GM18867 (cell line): ENCODE measurements at regions not wholly inside any gene's neighbourhood (a gene's known extent, or its start where the extent isn't known, plus 50 kb on each side); places are given as distances from the start of the nearest gene placed in this dataset.

ENCODE experiments used
- ATAC-seq: cut with Tn5 transposase; IDR thresholded peaks from one replicate; pipeline ENCODE4 v1.9.1; 2021; ENCODE audit warnings: mild to moderate bottlenecking, moderate library complexity; ENCODE audit not compliant: unreplicated experiment

GRCh38 chr12:18966954-18967353, 162.6 kb upstream of the PLEKHA5 start:
- no peak for ATAC-seq

DNA sequence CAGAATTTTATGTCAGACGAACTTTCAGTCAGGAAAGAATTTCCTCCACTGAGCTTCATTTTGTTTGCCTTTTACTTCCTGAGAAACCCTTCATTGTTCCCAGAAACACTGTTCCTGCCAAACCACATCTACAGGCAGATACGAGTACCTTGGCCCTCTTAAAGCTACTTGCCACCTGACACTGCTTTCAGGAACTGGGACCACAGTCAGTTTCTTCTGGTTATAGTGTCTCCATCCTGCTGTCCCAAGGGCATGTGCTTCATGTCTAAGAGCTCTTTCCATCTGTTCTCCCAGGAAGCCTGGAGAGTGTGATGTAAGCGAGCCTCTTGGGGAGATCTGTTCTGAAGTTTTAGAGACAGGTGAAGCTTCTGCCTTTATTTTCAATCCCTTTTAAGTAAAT, 161.7 kb upstream of the PLEKHA5 start:
- no peak for ATAC-seq

DNA sequence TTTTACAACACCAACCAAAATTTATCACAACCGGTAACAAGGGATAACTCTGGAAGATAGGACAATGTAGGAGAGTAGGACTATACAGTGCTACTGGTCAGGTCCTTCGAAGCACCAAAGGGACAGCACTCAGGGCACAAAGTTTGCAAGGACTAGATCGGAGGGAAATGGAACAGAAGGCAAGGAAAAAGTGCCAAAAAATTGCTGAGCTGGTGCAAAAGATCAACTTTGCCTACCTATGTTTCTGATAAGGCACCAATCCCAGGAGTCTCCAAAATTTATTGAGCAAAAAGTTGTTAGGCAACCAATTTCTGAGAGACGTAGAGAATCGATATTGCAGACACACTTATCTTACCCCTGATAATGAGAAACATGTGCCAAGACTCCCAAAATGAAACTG, 160.0 kb upstream of the PLEKHA5 start:
- ATAC-seq = no peak

- ATAC-seq = no peak
Observed at GRCh38 chr12:18970603-18971002, 158.9 kb upstream of the PLEKHA5 start.

DNA sequence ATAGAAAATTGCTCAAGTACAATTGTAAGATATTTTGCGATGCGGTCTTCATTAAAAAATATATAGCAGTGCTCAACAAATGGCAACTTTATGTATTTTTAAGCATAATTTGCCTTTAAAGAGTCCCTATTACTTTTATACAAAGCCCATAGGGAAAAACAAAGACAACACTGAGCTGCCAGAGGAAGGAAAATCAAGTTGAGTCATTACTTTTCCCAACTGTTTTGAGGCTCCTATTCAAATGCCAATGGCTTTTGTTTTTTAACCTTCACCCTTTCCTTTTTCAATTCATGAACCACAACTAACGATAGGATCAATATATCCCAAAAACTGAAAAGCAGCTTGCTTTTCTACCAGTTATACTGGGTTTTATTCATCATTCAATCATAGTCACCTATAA, 157.6 kb upstream of the PLEKHA5 start:
- ATAC-seq = no peak

DNA sequence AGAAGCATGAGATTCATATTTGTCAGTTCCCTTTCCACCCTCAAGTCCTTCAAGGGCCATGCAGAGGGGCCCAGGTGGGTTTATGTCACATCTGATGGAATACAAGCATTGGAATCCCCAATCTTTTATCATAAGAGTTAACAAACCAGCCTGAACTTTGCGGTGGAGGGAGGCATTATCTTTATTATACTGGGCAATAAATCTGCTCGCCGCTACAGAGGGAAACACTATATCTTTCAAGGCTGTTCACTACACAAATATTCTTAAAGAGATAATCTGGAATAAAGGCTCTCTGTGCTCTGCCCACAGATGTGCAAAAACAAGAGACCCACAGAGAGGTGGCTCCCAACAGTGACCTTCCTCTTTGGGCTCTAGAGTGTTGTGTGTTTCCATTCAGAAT, 153.6 kb upstream of the PLEKHA5 start:
- no peak for ATAC-seq

DNA sequence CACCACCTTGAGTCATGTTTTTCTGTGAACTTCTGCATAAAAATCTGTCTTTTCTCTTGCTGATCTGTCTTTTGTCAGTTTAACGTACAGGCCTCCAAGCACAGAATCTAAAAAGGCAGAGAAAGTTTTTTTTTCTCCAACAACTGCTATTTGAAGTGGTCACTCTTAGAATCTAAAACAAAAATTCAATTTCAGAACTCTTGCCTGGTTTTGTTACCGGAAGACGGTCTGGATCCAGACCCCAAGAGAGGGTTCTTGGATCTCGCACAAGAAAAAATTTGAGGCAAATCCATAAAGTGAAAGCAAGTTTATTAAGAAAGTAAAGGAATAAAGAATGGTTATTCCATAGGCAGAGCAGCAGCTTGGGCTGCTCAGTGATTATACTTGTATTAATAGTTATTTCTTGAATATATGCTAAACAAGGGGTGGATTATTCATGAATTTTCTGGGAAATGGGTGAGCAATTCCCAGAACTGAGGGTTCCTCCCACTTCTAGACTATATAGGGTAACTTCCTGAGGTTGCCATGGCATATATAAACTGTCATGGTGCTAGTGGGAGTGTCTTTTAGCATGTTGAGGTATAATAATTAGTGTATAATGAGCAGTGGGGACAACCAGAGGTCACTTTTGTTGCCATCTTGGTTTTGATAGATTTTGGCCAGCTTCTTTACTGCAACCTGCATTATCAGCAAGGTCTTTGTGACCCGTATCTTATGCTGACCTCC, 150.0 kb upstream of the PLEKHA5 start:
- ATAC-seq = no peak

DNA sequence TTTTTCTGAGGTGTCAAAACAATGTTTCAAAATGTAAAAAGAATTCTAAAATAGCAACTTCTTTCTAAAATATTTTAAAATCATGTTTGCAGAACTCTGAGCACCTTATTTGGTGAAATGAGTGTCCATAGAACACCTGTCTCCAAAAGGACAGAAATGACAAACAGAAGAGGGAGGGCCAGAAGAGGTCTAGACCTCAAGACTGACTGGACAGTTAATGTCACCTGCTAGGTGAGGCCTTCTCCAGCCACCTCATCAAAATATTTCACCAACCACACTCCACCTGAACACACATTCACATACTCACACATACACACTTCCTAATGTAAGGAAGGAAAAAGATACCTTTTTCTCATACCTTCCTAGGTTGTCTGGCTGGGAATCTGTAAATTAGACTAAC, 147.8 kb upstream of the PLEKHA5 start:
- peak; percentile 40 for ATAC-seq

DNA sequence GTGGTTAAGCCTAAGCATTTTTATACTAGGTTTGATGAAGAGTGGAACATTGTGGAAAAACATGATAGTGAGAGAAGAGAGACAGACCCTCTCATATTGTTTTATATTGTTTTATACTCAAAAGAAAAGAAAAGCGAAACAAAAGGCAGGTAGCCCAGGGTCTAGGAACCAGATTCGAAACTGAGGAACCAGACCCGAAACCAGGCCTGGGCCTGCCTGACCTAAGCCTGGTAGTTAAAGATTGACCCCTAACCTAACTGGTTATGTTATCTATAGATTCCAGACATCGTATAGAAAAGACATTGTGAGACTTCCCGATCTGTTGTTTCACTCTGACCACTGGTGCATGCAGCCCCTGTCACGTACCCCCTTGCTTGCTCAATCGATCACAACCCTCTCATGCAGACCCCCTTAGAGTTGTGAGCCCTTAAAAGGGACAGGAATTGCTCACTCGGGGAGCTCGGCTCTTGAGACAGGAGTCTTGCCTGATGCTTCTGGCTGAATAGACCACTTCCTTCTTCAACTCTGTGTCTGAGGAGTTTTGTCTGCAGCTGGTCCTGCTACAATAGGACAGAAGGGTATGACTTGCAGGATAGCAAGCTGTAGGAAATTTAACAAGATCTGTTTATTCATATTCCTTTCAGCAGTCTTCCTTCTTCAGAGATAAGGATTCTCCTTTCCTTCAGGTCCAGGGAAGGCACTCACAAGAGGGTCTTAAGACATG, 147.1 kb upstream of the PLEKHA5 start:
- ATAC-seq = peak; percentile 64

GRCh38 chr12:18983854-18984253, 145.7 kb upstream of the PLEKHA5 start:
- ATAC-seq = no peak

GRCh38 chr12:18990856-18991255, 138.7 kb upstream of the PLEKHA5 start:
- ATAC-seq = no peak

GRCh38 chr12:18992336-18992735, 137.2 kb upstream of the PLEKHA5 start:
- no peak for ATAC-seq

DNA sequence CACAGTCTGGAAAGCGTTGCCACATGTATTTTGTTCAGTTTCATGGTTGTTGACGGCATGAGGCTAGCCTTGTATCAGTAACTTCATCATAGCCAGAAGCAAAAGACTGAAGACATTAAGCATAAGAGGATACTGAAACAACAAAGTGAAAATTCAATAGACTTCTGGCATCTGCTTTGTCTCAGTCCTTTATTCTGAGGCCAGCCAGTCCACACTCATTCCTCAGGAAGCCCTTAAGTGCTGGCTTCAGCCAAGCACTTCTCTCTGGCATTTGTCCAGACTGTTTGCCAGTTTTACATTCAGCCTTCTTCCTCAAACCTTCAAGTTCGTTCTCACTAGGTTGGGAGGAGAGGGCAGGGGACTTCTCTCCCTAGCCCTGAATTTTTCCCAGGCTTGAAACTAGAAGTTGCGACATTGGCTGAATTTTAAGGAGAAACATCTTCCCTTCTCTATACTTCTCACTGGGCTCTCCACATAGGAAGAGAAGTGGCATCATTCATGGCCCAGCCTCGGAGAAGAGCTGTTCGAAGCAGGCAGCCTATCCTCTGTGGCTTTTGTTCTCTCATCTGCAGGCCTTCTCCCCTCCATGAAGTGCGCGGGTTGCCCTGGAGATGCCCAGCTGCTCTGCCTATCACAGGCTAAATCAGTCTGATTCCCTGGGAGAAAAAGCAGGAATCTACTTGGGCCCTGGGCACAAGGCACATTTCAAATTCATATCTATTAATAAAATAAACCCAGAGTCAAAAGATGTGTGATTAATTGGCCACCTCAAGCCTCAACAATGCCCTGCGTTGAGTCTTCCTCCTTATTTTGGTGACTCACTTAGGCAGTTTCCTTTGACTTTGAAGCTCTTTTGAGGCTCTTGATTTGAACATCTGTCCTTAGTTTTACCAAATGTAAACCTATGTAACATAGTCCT, 130.9 kb upstream of the PLEKHA5 start:
- ATAC-seq = no peak

- no peak for ATAC-seq
Observed at GRCh38 chr12:19000836-19001235, 128.7 kb upstream of the PLEKHA5 start.

DNA sequence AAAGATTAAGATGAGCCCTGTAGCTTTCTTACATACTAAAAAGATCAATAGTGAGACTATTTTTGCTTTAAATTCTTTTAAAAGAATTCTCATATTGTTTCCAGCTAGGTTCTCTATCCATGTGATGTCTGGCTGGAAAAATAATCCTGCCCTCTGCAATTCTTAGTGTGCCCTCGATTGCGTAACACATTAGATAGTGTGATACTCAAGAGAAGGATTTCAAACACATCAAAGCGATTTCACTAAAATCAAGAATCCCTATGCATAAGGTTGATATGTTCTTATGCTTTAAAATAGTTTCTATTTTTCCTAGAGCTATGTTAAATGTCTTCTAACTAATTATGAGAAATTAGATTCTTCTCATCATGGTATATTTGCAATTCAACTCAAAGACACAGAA, 127.3 kb upstream of the PLEKHA5 start:
- no peak for ATAC-seq

DNA sequence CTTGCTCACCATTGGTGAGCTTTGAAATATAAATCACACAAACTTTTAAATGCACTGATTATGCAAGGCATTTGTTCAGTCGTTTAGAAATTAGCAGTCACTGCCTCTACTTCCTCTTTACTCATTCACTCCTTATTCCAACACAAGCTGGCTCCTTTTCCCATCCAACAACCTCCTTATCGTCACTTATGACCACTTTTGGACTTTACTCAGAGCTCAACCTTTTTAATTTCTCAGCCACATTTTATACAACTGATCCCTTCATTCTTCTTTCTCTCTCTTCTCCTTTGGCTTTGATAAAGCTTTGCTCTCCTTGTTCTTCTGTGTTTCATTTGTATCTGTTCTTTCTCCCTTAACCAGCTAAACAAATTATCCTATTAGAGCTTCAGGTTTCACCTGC, 126.4 kb upstream of the PLEKHA5 start:
- ATAC-seq = no peak

DNA sequence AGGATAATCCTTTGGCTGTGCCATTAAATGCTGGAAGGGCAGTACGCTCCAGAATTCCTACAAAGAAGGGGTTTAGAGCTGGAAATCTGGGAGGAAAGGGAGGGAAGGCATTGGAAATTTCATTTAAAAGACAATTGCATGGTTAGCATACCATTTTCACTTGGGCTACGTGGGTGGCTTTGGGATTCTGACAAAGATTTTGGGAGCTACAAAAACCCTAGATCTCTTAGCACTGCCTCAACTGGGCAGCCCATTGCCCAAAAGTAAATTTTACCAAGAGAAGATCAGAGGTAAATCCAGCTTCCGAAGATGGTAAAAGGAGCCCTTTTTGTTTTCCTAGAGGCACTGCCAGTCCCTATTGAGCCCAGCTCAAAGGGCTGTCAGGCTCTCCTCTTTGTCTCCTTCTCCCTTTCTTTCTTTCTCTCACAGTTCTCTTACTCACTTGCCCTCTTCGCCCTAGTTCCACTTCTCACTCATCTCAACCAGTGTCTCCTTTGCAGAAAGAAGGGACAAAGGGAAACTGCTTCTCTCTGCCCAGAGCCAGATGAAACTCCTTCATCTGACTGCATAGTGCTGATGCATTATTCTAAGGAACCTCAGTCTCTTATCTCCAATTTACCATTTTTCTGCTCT, 125.4 kb upstream of the PLEKHA5 start:
- ATAC-seq = no peak

DNA sequence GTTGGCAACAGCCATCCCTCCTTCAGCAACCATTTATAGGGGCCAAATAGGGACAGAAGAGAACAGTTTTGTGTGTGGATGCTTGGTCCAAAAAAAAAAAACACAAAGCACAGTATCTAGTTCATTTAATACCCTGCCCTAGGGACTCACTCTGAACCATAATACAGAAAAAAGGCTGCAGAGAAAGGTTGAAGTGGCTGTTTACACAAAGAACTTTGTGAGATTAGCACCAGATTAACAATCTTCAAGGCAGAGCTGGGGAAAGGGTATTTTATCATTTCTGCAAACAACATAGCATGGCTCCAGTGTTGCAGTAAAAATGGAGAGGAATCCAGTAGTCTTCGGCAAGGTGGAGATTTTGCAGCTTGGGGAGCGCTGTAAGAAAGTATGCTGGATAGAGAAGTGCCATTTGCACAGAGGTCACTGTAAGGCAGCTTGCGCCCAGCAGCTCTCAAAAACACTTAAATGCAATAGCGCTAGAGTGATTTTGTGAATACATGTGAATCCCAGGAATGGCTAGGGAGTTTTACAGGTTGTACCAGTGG, 124.2 kb upstream of the PLEKHA5 start:
- ATAC-seq = no peak

GRCh38 chr12:19006626-19007137, 122.9 kb upstream of the PLEKHA5 start:
- ATAC-seq = no peak

DNA sequence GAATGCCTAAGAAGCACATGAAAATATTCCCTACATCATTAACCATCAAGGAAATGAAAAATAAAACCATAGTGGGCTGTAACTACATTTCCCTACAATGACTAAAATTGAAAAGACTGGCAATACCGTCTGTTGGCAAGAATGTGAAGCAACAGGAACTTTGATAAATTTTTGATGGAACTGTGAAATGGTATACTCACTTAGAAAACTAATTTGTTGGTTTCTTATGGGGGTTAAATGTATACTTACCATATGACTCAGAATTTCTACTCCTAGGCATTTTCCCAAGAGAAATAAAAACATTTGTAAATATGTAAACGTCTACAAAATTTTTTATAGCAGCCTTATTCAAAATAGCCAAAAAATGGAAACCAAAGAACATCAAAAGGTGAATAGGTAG, 121.4 kb upstream of the PLEKHA5 start:
- no peak for ATAC-seq

- no peak for ATAC-seq
Observed at GRCh38 chr12:19010087-19010486, 119.4 kb upstream of the PLEKHA5 start.
